Loucy (cell line): ENCODE measurements at regions not wholly inside any gene's neighbourhood (a gene's known extent, or its start where the extent isn't known, plus 50 kb on each side); places are given as distances from the start of the nearest gene placed in this dataset.
A peak's percentile ranks its signal among the peaks of the same experiment; 100 is the strongest.

Source experiments
- H2AFZ ChIP-seq: fragments of 200-600 bp; sonication (generic); 2 replicates; pipeline ENCODE4 v1.6.0; 2016; ENCODE audit warnings: antibody characterized with exemption, mild to moderate bottlenecking, low read length, moderate library complexity
- H3F3A ChIP-seq: fragments of 200-600 bp; 2 replicates; pipeline ENCODE4 v1.6.0; 2016; ENCODE audit warnings: antibody characterized with exemption, low read depth, mild to moderate bottlenecking
- H3K27me3 ChIP-seq: fragments of 200-600 bp; sonication (generic); 2 replicates; pipeline ENCODE4 v1.6.1; 2014; ENCODE audit warnings: low read length, mild to moderate bottlenecking; ENCODE audit not compliant: insufficient read depth, poor library complexity, severe bottlenecking
- H3K36me3 ChIP-seq: fragments of 200-600 bp; sonication (generic); 2 replicates; pipeline ENCODE4 v1.6.1; 2016; ENCODE audit warnings: low read length; ENCODE audit not compliant: insufficient read depth
- H3K4me1 ChIP-seq: fragments of 200-600 bp; sonication (generic); 2 replicates; pipeline ENCODE4 v1.5.1; 2014; ENCODE audit warnings: low read length, mild to moderate bottlenecking; ENCODE audit not compliant: insufficient read depth, poor library complexity, severe bottlenecking
- H3K4me2 ChIP-seq: fragments of 200-600 bp; sonication (generic); 2 replicates; pipeline ENCODE4 v1.6.0; 2014; ENCODE audit warnings: antibody characterized with exemption, low read length, low read depth, mild to moderate bottlenecking; ENCODE audit not compliant: poor library complexity, severe bottlenecking
- H3K4me3 ChIP-seq: fragments of 200-600 bp; sonication (generic); 2 replicates; pipeline ENCODE4 v1.5.1; 2014; ENCODE audit warnings: low read length, mild to moderate bottlenecking, mixed read lengths; ENCODE audit not compliant: poor library complexity, severe bottlenecking
- H3K79me2 ChIP-seq: fragments of 200-600 bp; sonication (generic); 2 replicates; pipeline ENCODE4 v1.6.1; 2014; ENCODE audit warnings: low read length; ENCODE audit not compliant: insufficient read depth
- H3K9ac ChIP-seq: fragments of 200-600 bp; sonication (generic); 2 replicates; pipeline ENCODE4 v1.6.0; 2014; ENCODE audit warnings: mild to moderate bottlenecking, low read depth, low read length, moderate library complexity; ENCODE audit not compliant: poor library complexity, severe bottlenecking
- H3K9me2 ChIP-seq: fragments of 200-600 bp; sonication (generic); replicated peaks from 2 replicates; pipeline ENCODE4 v1.6.1; 2016; ENCODE audit warnings: low read depth, low read length, mixed read lengths
- H3K9me3 ChIP-seq: fragments of 200-600 bp; sonication (generic); 2 replicates; pipeline ENCODE4 v1.6.1; 2014; ENCODE audit warnings: mild to moderate bottlenecking, antibody characterized with exemption, low read length, low read depth; ENCODE audit not compliant: insufficient read depth
- H4K20me1 ChIP-seq: fragments of 200-600 bp; sonication (generic); 2 replicates; pipeline ENCODE4 v1.6.0; 2014; ENCODE audit warnings: antibody characterized with exemption, low read length, mild to moderate bottlenecking; ENCODE audit not compliant: insufficient read depth, poor library complexity, severe bottlenecking
- CTCF ChIP-seq: fragments of 200-600 bp; sonication (generic); conservative IDR thresholded peaks from 2 replicates; pipeline ENCODE4 v1.5.1; 2014; ENCODE audit warnings: mild to moderate bottlenecking, antibody characterized with exemption, low read length
- EZH2phosphoT487 ChIP-seq: fragments of 200-600 bp; IDR thresholded peaks from 2 replicates; pipeline ENCODE4 v1.6.1; 2018; ENCODE audit warnings: antibody characterized with exemption, mild to moderate bottlenecking, moderate library complexity, borderline replicate concordance

GRCh38 chr4:137656661-137657060 is 124.4 kb upstream of the PCDH18 start:
- Histone ChIP-seq H3K79me2 (no peaks in the 10 kb centered on the region), H3K36me3 (no peaks in the 10 kb centered on the region), H3K9me2 (no peaks in the 10 kb centered on the region), H2AFZ (no peak overlapping the region), H3K27me3 (no peaks in the 10 kb centered on the region), H4K20me1 (no peaks in the 10 kb centered on the region), H3K4me3 (no peak overlapping the region), H3K9me3 (no peaks in the 10 kb centered on the region), H3F3A (no peaks in the 10 kb centered on the region; the same call in 1 of the 2 replicates), H3K4me2 (peak overlapping the region; percentile 45), H3K9ac (no peak overlapping the region), H3K4me1 (peaks cover 18% of the 10 kb centered on the region)
- TF ChIP-seq EZH2phosphoT487 (no peak), CTCF (no peak)

- H3K9me3 ChIP-seq = no peaks in the 10 kb centered on the region
- no peak overlapping the region for H3K9ac ChIP-seq
- no peaks in the 10 kb centered on the region for H4K20me1 ChIP-seq
- peaks cover 20% of the 10 kb centered on the region for H3K4me1 ChIP-seq
- TF ChIP-seq CTCF (no peak), EZH2phosphoT487 (no peak)
- no peak overlapping the region for H3K4me3 ChIP-seq
- no peaks in the 10 kb centered on the region for H3K27me3 ChIP-seq
- no peaks in the 10 kb centered on the region for H3K36me3 ChIP-seq
- H3K79me2 ChIP-seq = no peaks in the 10 kb centered on the region
- no peaks in the 10 kb centered on the region; the same call in 1 of the 2 replicates for H3F3A ChIP-seq
- 0 out of 2 replicates have a peak overlapping the region, but pooled peaks have one; percentile 21 for H2AFZ ChIP-seq
- no peaks in the 10 kb centered on the region for H3K9me2 ChIP-seq
- H3K4me2 ChIP-seq = peak overlapping the region; percentile 23
Measured at GRCh38 chr4:137655302-137655701, 123.0 kb upstream of the PCDH18 start.

- no peaks in the 10 kb centered on the region; the same call in 1 of the 2 replicates for H3F3A ChIP-seq
- no peak overlapping the region for H3K4me2 ChIP-seq
- H3K36me3 ChIP-seq = no peaks in the 10 kb centered on the region
- no peaks in the 10 kb centered on the region for H3K9me3 ChIP-seq
- H4K20me1 ChIP-seq = no peaks in the 10 kb centered on the region
- no peaks in the 10 kb centered on the region for H3K79me2 ChIP-seq
- H3K9ac ChIP-seq = no peak overlapping the region
- H3K9me2 ChIP-seq = no peaks in the 10 kb centered on the region
- TF ChIP-seq EZH2phosphoT487 (no peak), CTCF (no peak)
- H3K27me3 ChIP-seq = no peaks in the 10 kb centered on the region
- peaks cover 12% of the 10 kb centered on the region for H3K4me1 ChIP-seq
- no peak overlapping the region for H2AFZ ChIP-seq
- H3K4me3 ChIP-seq = no peak overlapping the region
Measured at GRCh38 chr4:137651128-137651527, 118.8 kb upstream of the PCDH18 start.
